Upper lobe of right lung (tissue), 1 donor: ENCODE measurements at regions not wholly inside any gene's neighbourhood (a gene's known extent, or its start where the extent isn't known, plus 50 kb on each side); places are given as distances from the start of the nearest gene placed in this dataset.

Experiments used
- ATAC-seq: fragments of 200-7000 bp; cut with Tn5 transposase; one replicate; pipeline ENCODE4 v1.9.1; 2020; ENCODE audit warnings: mild to moderate bottlenecking, moderate library complexity
- DNase-seq: peaks from one replicate; pipeline ENCODE4 v3.0.0-alpha.2; 2020
- H3K27ac ChIP-seq: fragments of 200-600 bp; one replicate; pipeline ENCODE4 v1.8.0; 2022
- H3K27me3 ChIP-seq: fragments of 200-600 bp; one replicate; pipeline ENCODE4 v1.8.0; 2022; ENCODE audit warnings: mild to moderate bottlenecking
- H3K36me3 ChIP-seq: fragments of 200-600 bp; one replicate; pipeline ENCODE4 v1.8.0; 2022
- H3K4me1 ChIP-seq: fragments of 200-600 bp; one replicate; pipeline ENCODE4 v1.8.0; 2022
- H3K4me3 ChIP-seq: fragments of 200-600 bp; one replicate; pipeline ENCODE4 v1.8.0; 2022; ENCODE audit warnings: mild to moderate bottlenecking
- H3K9me3 ChIP-seq: fragments of 200-600 bp; one replicate; pipeline ENCODE4 v1.8.0; 2022
- intact Hi-C: fragments of 100-400 bp; cut with DNase I; formaldehyde crosslinking; loops from one replicate; pipeline ENCODE4 v1.11.0; 2022
- TF ChIP-seq, protein P1 (sequence below): fragments of 200-600 bp; IDR thresholded peaks from one replicate; pipeline ENCODE4 v1.8.0; 2022; ENCODE audit warnings: antibody characterized with exemption
- donor health status: DM: no; HTN: yes; CAD: no; lungs with severe emphysema.

DNA sequence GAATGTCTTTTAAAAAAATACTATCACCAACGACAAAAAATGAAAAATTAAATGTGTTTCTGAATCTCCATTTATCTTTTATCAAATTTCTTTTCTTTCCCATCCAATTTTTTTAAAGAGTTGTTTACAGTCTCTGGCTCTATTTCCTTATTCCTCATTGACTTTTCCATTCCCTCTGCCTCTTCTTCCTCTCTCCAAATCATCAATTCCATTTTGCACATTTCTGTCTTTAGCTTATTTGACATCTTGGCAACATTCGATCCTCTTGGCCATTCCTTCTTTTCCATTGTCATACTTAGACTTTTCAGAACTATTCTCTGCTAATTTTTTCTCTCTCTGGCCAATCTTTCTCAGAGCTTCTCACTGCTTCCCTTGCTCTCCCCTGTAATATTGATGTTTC, 497.6 kb downstream of the PLPP3 start:
- Histone ChIP-seq H3K27ac (no peak overlapping the region), H3K9me3 (no peaks in the 10 kb centered on the region), H3K4me3 (no peak overlapping the region), H3K4me1 (peaks cover 6% of the 10 kb centered on the region), H3K36me3 (no peaks in the 10 kb centered on the region), H3K27me3 (no peaks in the 10 kb centered on the region)
- DNase-seq: no peak
- TF ChIP-seq, protein P1, sequence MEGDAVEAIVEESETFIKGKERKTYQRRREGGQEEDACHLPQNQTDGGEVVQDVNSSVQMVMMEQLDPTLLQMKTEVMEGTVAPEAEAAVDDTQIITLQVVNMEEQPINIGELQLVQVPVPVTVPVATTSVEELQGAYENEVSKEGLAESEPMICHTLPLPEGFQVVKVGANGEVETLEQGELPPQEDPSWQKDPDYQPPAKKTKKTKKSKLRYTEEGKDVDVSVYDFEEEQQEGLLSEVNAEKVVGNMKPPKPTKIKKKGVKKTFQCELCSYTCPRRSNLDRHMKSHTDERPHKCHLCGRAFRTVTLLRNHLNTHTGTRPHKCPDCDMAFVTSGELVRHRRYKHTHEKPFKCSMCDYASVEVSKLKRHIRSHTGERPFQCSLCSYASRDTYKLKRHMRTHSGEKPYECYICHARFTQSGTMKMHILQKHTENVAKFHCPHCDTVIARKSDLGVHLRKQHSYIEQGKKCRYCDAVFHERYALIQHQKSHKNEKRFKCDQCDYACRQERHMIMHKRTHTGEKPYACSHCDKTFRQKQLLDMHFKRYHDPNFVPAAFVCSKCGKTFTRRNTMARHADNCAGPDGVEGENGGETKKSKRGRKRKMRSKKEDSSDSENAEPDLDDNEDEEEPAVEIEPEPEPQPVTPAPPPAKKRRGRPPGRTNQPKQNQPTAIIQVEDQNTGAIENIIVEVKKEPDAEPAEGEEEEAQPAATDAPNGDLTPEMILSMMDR: no peak
- ATAC-seq: no peak
- intact Hi-C loops: no loop called here

DNA sequence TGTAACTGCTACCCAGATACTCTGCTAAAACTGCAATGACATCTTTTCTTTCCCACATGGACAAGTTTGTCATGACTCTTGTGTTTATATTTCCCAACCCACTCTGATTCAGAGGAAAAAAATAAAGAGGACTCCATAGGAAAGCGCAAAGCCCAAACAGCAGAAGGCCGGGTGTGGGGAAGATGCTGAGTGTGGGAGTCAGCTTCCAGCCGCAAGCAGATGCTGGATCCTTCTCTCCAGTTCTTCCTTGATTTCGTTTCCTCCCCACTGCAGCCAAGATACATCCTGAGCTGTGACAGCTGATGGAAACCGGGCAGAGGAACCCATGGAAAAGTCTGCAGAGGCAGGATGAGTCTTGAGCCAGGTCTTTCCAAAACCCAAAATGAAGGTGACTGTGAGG, 498.2 kb downstream of the PLPP3 start:
- H3K4me3 ChIP-seq: no peak overlapping the region
- no peak for DNase-seq
- H3K27ac ChIP-seq: no peak overlapping the region
- intact Hi-C loops: no loop called here
- no peaks in the 10 kb centered on the region for H3K9me3 ChIP-seq
- H3K36me3 ChIP-seq: no peaks in the 10 kb centered on the region
- TF ChIP-seq, protein P1: no peak
- ATAC-seq: peak; percentile 69
- H3K27me3 ChIP-seq: no peaks in the 10 kb centered on the region
- H3K4me1 ChIP-seq: peaks cover 6% of the 10 kb centered on the region

DNA sequence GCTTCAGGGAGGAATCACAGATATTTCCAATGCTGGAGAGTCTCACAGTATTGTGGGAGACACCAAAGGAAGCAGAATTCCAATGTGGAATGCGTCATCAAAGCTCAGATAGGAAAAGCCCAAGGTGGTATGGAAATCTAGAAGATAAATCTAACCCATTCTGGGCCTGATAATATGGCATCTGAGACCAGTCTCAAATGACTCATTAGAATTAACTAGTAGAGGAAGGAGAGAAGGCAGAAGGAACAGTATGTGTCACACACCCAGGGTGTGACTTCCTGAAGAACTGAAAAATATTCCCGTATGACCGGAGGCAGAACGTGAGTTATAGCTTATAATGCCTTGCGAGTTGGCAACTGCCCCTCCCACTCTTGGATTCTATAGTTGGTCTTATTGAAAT, 499.2 kb downstream of the PLPP3 start:
- Histone ChIP-seq H3K36me3 (no peaks in the 10 kb centered on the region), H3K27me3 (no peaks in the 10 kb centered on the region), H3K4me1 (peaks cover 6% of the 10 kb centered on the region), H3K9me3 (no peaks in the 10 kb centered on the region), H3K4me3 (no peak overlapping the region), H3K27ac (no peak overlapping the region)
- DNase-seq (no peak), ATAC-seq (no peak)
- intact Hi-C loops: no loop called here
- TF ChIP-seq, protein P1: no peak

DNA sequence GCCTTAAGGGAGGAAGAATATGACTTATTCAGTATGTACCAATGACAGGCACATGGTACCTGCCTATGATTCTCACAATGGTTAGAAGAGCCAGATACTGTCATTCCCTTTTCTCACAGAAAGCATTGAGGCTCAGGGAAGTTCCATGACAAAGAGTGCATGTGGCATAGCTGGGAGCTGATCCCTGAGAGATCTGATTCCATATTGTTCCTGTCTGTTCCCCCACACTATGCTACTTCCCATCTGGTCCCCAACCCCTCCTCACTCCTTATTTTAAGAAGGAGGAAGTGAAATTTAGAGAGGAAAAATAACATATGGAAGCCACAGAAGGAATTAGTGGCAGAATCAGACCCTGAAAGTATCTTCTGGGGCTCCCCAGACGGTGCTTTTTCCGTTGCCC, 500.0 kb downstream of the PLPP3 start:
- Histone ChIP-seq H3K27ac (no peak overlapping the region), H3K4me3 (no peak overlapping the region), H3K4me1 (peaks cover 6% of the 10 kb centered on the region), H3K27me3 (no peaks in the 10 kb centered on the region), H3K36me3 (no peaks in the 10 kb centered on the region), H3K9me3 (no peaks in the 10 kb centered on the region)
- intact Hi-C loops: no loop called here
- TF ChIP-seq, protein P1: no peak
- DNase-seq (no peak), ATAC-seq (no peak)

DNA sequence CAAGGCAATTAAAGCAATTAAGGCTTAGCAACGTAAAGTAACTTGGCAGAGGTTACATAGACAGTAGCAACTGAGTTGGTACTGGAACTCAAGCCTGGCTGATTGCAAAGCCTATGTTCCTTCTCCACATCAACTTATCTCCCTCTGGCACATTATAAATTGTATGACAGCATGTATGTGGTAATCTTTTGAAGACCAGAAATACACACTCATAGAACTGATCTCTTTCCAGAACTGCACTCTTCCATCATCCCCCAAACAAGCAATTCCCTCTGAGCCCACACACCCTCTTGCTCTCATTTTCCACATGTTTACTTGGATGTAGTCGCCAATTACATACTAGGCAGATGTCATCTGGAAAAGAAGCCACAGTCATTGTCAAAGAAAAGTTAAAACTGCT, 502.2 kb downstream of the PLPP3 start:
- no peak for DNase-seq
- H3K4me3 ChIP-seq: no peak overlapping the region
- H3K27ac ChIP-seq: no peak overlapping the region
- intact Hi-C loops: no loop called here
- H3K9me3 ChIP-seq: no peaks in the 10 kb centered on the region
- TF ChIP-seq, protein P1: no peak
- H3K4me1 ChIP-seq: peaks cover 6% of the 10 kb centered on the region
- no peak for ATAC-seq
- H3K27me3 ChIP-seq: no peaks in the 10 kb centered on the region
- no peaks in the 10 kb centered on the region for H3K36me3 ChIP-seq

DNA sequence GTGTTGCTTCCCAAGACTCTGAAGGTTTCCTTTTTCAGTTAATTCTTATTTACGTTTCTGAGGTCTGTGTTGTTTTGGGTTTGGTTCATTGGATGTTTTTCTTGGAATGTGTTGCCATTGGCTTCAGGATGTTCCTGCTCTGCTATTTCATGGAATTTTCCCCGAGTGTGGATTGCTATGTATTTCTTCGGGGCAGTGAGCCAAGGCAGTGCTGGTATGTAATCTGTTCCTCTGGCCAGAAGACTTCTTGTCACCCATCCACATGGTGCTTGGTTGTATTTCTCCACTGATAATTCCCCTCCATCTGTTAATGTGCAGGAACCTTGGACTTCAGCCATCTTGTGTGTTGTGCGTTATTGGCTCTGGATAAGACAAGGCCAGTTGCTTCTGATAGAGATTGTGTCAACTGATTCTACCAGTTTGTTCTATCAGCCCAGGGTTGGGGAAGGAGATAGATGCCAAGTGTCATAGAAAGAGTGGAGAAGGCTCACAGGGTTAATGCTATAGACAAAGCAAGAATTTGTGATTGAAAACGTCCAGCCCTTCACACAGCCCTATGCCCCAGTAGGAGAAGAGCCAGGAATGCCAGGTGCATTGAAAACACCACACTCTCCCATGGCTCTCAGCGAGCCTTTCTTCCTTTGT, 505.2 kb downstream of the PLPP3 start:
- no peak for DNase-seq

More for the DNA sequence above, 505.2 kb downstream of the PLPP3 start:
- ATAC-seq: peak; percentile 69
- no peaks in the 10 kb centered on the region for H3K36me3 ChIP-seq
- peak overlapping the region; percentile 43 for H3K27ac ChIP-seq
- intact Hi-C loops: no loop called here
- H3K9me3 ChIP-seq: no peaks in the 10 kb centered on the region
- no peaks in the 10 kb centered on the region for H3K4me1 ChIP-seq
- TF ChIP-seq, protein P1: no peak
- H3K27me3 ChIP-seq: no peaks in the 10 kb centered on the region
- H3K4me3 ChIP-seq: no peak overlapping the region
